Activated naive CD4-positive, alpha-beta T cell treated with anti-CD3 and anti-CD28 coated beads, Interleukin-2, amount 50 U/mL, for 72 hours (primary cell): ENCODE measurements at regions not wholly inside any gene's neighbourhood (a gene's known extent, or its start where the extent isn't known, plus 50 kb on each side); places are given as distances from the start of the nearest gene placed in this dataset.

ENCODE experiments used
- ATAC-seq, 2 donors: fragments of 150-1000 bp; cut with Tn5 transposase; 2 replicates each; pipeline ENCODE4 v1.10.0; 2021; ENCODE audit warnings: mild to moderate bottlenecking in 2 of 2, moderate library complexity in 2 of 2
- DNase-seq, 2 donors: peaks; one replicate each; pipeline ENCODE4 v3.0.0; 2021 to 2022; ENCODE audit warnings: low spot score in 2 of 2
- H3K27ac Mint-ChIP-seq, 2 donors: one replicate each; pipeline ENCODE4 v1.8.0; 2022; ENCODE audit warnings: mild to moderate bottlenecking in 2 of 2, mixed read lengths in 2 of 2
- H3K36me3 Mint-ChIP-seq, 2 donors: one replicate each; pipeline ENCODE4 v1.8.0; 2022; ENCODE audit warnings: mixed read lengths in 2 of 2
- H3K9me3 Mint-ChIP-seq, 2 donors: one replicate each; pipeline ENCODE4 v1.8.0; 2022; ENCODE audit warnings: mixed read lengths in 2 of 2

- no peak overlapping the region for H3K27ac Mint-ChIP-seq
- DNase-seq (no peak), ATAC-seq (no peak)
- H3K9me3 Mint-ChIP-seq: peaks cover 0 to 3% of the 10 kb centered on the region in 2 donors
- H3K36me3 Mint-ChIP-seq: no peaks in the 10 kb centered on the region
Measured at GRCh38 chr6:104365451-104366234, 494.1 kb downstream of the HACE1 start.

GRCh38 chr6:104357928-104358327, 501.8 kb downstream of the HACE1 start:
- Mint-ChIP-seq H3K9me3 (peaks cover 0 to 6% of the 10 kb centered on the region in 2 donors), H3K36me3 (no peaks in the 10 kb centered on the region), H3K27ac (no peak overlapping the region)
- ATAC-seq (no peak), DNase-seq (no peak)

GRCh38 chr6:104356197-104356596, 503.5 kb downstream of the HACE1 start:
- Mint-ChIP-seq H3K27ac (no peak overlapping the region), H3K9me3 (peaks cover 0 to 6% of the 10 kb centered on the region in 2 donors), H3K36me3 (no peaks in the 10 kb centered on the region)
- DNase-seq: no peak
- ATAC-seq: no peak

- no peak for ATAC-seq
- H3K9me3 Mint-ChIP-seq: peaks cover 4 to 7% of the 10 kb centered on the region in 2 donors
- DNase-seq: no peak
- H3K36me3 Mint-ChIP-seq: peaks cover 0 to 2% of the 10 kb centered on the region in 2 donors
- no peak overlapping the region for H3K27ac Mint-ChIP-seq
Measured at GRCh38 chr6:104349191-104349590, 510.5 kb downstream of the HACE1 start.

GRCh38 chr6:104344223-104344622, 515.5 kb downstream of the HACE1 start:
- no peak for ATAC-seq
- no peak for DNase-seq
- Mint-ChIP-seq H3K36me3 (peaks cover 0 to 7% of the 10 kb centered on the region in 2 donors), H3K27ac (no peak overlapping the region), H3K9me3 (peaks cover 4 to 10% of the 10 kb centered on the region in 2 donors)

GRCh38 chr6:104332364-104332763, 527.4 kb downstream of the HACE1 start:
- no peaks in the 10 kb centered on the region for H3K9me3 Mint-ChIP-seq
- no peaks in the 10 kb centered on the region for H3K36me3 Mint-ChIP-seq
- ATAC-seq (no peak), DNase-seq (no peak)
- H3K27ac Mint-ChIP-seq: no peak overlapping the region

GRCh38 chr6:104326173-104327001, 533.3 kb downstream of the HACE1 start:
- no peak overlapping the region for H3K27ac Mint-ChIP-seq
- no peak for DNase-seq
- no peaks in the 10 kb centered on the region for H3K9me3 Mint-ChIP-seq
- no peak for ATAC-seq
- no peaks in the 10 kb centered on the region for H3K36me3 Mint-ChIP-seq

- H3K9me3 Mint-ChIP-seq: no peaks in the 10 kb centered on the region
- ATAC-seq (no peak), DNase-seq (no peak)
- no peak overlapping the region for H3K27ac Mint-ChIP-seq
- H3K36me3 Mint-ChIP-seq: no peaks in the 10 kb centered on the region
Measured at GRCh38 chr6:104325341-104326172, 534.2 kb downstream of the HACE1 start.

GRCh38 chr6:104324301-104324700, 535.4 kb downstream of the HACE1 start:
- DNase-seq (no peak), ATAC-seq (no peak)
- H3K9me3 Mint-ChIP-seq: no peaks in the 10 kb centered on the region
- no peak overlapping the region for H3K27ac Mint-ChIP-seq
- no peaks in the 10 kb centered on the region for H3K36me3 Mint-ChIP-seq

GRCh38 chr6:104322841-104323240, 536.9 kb downstream of the HACE1 start:
- H3K36me3 Mint-ChIP-seq: no peaks in the 10 kb centered on the region
- no peaks in the 10 kb centered on the region for H3K9me3 Mint-ChIP-seq
- no peak overlapping the region for H3K27ac Mint-ChIP-seq
- no peak for ATAC-seq
- DNase-seq: no peak

- Mint-ChIP-seq H3K36me3 (no peaks in the 10 kb centered on the region), H3K27ac (no peak overlapping the region), H3K9me3 (no peaks in the 10 kb centered on the region)
- ATAC-seq (no peak), DNase-seq (no peak)
Measured at GRCh38 chr6:104321301-104321700, 538.4 kb downstream of the HACE1 start.

- DNase-seq: no peak
- H3K9me3 Mint-ChIP-seq: no peaks in the 10 kb centered on the region
- no peak for ATAC-seq
Measured at GRCh38 chr6:104320896-104321295, 538.8 kb downstream of the HACE1 start.

GRCh38 chr6:104312851-104313250, 546.9 kb downstream of the HACE1 start:
- ATAC-seq (no peak), DNase-seq (no peak)
- no peak overlapping the region for H3K27ac Mint-ChIP-seq
- no peaks in the 10 kb centered on the region for H3K9me3 Mint-ChIP-seq
- H3K36me3 Mint-ChIP-seq: no peaks in the 10 kb centered on the region

More at GRCh38 chr6:104320896-104321295, 538.8 kb downstream of the HACE1 start:
- no peaks in the 10 kb centered on the region for H3K36me3 Mint-ChIP-seq
- H3K27ac Mint-ChIP-seq: no peak overlapping the region

GRCh38 chr6:104306211-104306610, 553.5 kb downstream of the HACE1 start:
- no peak for DNase-seq
- H3K9me3 Mint-ChIP-seq: no peaks in the 10 kb centered on the region
- H3K36me3 Mint-ChIP-seq: no peaks in the 10 kb centered on the region
- H3K27ac Mint-ChIP-seq: no peak overlapping the region
- no peak for ATAC-seq

GRCh38 chr6:104305206-104305605, 554.5 kb downstream of the HACE1 start:
- DNase-seq (no peak), ATAC-seq (no peak)
- Mint-ChIP-seq H3K27ac (no peak overlapping the region), H3K9me3 (no peaks in the 10 kb centered on the region), H3K36me3 (no peaks in the 10 kb centered on the region)

- DNase-seq (no peak), ATAC-seq (no peak)
- Mint-ChIP-seq H3K36me3 (no peaks in the 10 kb centered on the region), H3K9me3 (no peaks in the 10 kb centered on the region), H3K27ac (no peak overlapping the region)
Measured at GRCh38 chr6:104301951-104302350, 557.8 kb downstream of the HACE1 start.

GRCh38 chr6:104286641-104287040, 573.1 kb downstream of the HACE1 start:
- ATAC-seq: no peak
- Mint-ChIP-seq H3K36me3 (no peaks in the 10 kb centered on the region), H3K27ac (no peak overlapping the region), H3K9me3 (no peaks in the 10 kb centered on the region)
- no peak for DNase-seq
